GM19035 (cell line): ENCODE measurements at regions not wholly inside any gene's neighbourhood (a gene's known extent, or its start where the extent isn't known, plus 50 kb on each side); places are given as distances from the start of the nearest gene placed in this dataset.

Experiments used
- ATAC-seq: cut with Tn5 transposase; IDR thresholded peaks from one replicate; pipeline ENCODE4 v1.9.1; 2021; ENCODE audit not compliant: unreplicated experiment

DNA sequence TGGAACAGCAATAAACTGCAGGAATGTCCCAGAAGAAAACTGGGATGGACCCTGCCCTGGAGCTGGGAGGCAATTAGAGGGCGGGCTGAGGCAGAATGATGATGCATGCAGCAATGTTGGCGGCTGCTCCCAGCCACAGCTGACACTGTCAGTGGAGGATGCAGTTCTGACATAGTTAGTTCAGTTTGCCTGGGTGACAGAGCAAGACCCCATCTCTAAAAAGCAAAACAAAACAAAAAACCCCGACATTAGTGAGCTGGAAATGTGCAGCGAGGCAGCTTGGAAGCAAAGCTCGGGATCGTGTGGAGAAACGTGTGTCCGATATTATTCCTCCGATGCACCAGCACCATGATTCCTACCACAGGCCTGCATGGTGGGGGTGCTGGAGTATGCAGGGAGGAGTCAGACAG lies 110.1 kb upstream of the UQCRFS1 start:
- ATAC-seq: no peak

DNA sequence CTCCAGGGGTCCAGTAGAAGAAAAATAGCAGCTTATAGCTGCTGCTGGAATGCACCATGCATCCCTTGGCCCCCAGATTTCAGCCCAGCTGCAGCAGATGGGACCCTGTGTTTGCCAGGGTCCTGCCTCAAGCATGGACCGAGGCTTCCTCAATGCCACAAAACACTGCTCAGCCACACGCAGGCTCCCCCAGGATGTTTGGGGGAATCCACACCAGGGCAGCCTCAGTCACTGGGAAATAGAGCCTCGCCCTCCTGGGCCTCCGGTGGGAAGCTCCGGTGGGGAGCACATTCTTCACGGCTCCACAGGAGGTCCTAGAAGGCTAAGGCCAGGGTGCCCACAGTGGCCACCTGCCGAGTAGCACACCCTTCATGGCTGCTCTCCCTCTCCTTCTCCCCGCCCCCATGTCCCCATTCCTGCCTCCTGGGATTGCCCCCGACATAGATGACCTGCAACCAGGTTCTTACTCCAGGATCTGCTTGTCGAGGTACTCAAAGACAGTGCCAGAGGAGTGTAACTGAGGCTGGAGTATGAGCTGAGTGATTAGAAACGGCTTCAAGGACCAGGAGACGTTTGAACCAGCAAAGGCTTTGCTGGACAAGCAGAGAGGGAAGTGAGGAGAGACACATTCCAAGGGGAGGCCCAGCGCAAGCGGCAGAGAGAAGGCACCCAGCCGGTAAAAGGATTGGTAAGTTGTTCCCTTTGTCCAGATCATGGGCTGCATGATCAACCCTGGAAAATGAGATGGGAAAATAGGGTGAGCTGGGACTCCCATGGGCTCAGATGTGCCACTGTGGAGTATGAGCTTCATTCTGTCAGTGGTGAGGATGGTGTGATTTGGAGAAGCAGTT lies 110.7 kb upstream of the UQCRFS1 start:
- ATAC-seq: no peak

DNA sequence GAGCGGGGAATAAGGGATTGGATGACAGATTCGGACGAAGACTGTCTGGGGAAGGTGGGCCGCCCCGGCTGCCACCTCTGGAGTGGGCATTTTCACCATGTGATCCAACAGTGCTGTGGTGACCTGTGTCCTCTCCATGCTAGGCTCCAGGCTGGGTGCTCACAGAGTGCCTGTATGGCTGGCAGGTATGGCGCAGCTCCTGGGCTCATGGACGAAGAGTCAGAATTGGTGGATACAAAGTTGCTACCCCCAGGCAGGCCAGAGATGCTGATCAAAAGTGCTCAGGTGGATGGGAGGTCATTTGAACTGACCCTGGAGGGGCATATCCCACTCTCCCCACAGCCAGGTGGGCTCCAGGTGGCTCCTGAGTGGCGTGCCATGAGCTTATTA lies 111.3 kb upstream of the UQCRFS1 start:
- no peak for ATAC-seq

- ATAC-seq: no peak
These were observed 111.8 kb upstream of the UQCRFS1 start for GRCh38 chr19:29324717-29325116.

DNA sequence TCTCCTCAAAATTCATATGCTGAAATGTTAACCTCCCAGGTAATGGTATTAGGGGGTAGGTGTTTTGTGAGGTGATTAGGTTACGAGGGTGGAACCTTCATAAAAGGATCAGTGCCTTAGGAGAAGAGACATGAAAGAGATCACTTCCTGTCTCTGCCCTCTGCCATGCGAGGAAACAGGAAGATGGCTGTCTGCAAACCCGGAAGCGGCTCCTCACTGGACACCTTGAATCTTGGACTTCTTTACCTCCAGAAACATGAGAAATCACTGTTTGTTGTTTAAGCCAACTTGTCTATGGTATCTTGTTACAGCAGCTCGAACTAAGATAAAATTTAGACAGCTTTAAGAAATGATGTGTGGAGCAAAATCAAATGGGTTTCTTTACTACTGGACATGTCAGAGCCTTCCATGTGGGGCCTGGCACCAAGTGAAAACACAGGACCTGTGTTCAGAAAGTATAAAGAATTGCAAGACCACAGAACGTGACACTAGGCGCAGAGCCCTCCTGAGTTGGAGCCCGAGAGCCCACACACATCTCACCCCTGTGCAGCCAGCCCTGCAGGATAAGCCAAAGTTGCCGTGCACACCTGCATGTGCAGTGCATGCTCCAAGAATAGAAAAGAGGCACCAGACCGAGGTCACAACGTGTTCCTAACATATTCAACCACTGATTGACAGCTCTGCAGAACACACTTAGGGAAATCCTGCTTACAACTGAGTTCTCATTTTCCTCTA lies 112.5 kb upstream of the UQCRFS1 start:
- no peak for ATAC-seq

- ATAC-seq: no peak
These were observed 113.4 kb upstream of the UQCRFS1 start for GRCh38 chr19:29326351-29326750.

GRCh38 chr19:29326849-29327840 lies 114.2 kb upstream of the UQCRFS1 start:
- no peak for ATAC-seq

- ATAC-seq: no peak
These were observed 115.6 kb upstream of the UQCRFS1 start for GRCh38 chr19:29328586-29328985.

DNA sequence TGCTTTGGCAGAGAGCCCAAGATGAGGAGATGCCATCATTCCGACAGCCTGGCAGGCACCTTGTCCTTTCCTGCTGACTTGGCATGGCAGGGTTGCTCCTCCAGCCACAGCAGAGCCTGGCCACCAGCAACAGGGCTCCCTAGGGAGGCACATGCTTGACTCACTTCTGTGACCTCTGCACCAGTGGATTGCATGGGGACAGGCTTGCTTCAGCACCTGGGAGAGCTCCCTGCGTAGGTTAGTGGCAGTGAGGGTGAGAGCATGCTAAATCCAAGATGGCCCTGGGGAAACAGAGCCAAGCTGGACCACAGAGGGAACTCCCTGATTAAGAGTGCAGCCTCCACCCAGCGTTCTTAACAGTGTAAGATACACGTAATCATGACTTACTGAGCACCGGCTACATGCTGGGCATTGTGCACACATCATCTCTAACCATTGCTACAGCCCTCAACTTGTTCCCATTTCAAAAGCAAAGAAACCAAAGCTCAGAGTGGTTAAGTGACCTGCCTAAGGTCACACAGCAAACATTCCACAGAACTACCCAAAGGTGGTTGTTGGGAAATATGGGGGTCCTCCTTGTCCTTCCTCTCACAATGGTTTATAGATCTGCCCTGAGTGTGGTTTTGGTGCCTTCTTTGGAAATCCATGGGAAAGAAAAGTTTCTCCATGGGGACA lies 116.6 kb upstream of the UQCRFS1 start:
- no peak for ATAC-seq

DNA sequence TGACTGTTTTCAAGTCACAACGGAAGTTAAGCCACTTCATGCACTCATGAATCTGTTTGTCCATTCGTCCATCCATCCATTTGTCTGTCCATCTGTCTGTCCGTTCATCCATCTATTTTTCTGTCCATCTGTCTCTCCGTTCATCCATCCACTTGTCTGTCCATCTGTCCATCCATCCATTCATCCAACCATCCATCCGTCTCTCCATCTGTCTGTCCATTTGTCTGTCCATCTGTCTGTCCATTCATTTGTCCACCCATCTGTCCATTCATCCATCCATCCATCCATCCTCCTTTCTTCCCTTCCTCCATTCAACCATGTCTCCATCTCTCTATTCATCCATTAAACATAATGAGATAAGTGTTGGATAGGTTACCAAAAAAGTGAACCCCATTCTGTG lies 123.5 kb upstream of the UQCRFS1 start:
- ATAC-seq: no peak

GRCh38 chr19:29337029-29337428 lies 124.1 kb upstream of the UQCRFS1 start:
- no peak for ATAC-seq

DNA sequence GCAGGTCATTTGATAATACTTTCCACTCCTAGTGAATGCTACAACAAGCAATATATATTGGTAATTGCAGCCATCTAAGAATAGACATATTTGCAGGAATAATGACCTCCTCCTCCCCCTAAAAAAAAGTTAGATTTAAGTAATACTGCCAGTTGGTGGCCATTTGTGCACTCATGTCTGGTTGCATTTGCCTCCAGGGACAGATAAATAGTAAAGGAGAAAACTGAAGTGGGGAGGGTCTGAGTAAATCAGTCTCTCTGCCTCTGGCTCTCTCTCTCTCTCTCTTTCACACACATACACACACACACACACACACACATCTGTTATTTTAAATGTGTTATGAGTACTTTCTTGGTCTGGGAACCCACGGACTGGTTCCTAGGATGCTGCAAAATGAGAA lies 125.5 kb upstream of the UQCRFS1 start:
- ATAC-seq: no peak

DNA sequence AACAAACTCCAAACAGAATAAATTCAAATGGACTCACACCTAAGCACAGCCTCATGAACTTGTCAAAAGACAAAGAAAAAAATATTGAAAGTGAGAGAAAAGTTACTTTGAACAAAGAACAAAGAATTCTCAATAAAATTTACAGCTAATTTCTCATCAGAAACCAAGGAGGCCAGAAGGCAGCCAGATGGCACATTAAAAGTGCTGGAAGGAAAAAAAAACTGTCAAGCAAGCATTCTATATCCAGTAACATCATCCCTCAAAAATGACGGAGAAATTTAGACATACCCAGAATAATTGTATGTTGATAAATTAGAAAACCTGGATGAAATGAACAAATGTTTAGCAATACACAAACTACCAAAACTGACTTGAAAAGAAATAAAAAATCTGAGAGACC lies 129.8 kb upstream of the UQCRFS1 start:
- ATAC-seq: no peak

DNA sequence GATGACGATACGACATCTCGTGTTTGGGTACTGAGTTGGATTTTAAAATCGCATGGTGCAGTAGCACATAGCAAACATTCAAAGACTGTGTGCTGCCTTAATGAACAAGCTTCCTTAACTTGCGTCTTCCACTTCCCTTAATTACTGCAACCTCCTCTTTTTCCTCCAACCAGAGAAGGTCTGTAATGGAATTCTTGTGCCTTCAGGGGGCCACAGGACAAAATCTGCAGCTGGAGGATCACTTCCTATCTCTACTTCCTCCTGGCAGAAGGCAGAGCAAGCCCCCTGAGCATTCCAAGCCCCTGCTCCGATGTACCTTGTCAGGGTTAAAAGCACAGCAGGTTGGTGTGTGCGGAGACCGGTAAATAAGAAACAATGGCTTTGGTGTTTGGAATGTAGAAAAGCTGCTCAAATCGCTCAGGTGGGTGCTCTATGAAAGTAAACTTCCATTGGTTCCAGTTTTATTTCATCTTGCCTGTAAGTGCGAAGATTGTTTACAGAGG lies 151.3 kb upstream of the UQCRFS1 start:
- ATAC-seq: no peak

DNA sequence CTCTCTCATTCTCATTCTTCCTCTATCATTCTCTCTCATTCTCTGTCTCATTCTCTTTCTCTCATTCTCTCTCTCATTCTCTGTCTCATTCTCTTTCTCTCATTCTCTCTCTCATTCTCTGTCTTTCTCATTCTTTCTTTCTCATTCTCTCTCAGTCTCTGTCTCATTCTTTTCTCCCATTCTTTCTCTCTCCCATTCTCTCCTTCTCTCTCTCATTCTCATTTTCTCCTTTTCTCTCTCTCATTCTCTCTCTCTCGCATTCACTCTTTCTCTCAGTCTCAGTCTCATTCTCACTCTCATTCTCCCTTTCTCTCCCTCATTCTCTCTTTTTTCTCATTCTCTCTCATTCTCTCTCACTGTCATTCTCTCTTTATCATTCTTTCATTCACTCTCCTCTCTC lies 152.0 kb upstream of the UQCRFS1 start:
- ATAC-seq: no peak

DNA sequence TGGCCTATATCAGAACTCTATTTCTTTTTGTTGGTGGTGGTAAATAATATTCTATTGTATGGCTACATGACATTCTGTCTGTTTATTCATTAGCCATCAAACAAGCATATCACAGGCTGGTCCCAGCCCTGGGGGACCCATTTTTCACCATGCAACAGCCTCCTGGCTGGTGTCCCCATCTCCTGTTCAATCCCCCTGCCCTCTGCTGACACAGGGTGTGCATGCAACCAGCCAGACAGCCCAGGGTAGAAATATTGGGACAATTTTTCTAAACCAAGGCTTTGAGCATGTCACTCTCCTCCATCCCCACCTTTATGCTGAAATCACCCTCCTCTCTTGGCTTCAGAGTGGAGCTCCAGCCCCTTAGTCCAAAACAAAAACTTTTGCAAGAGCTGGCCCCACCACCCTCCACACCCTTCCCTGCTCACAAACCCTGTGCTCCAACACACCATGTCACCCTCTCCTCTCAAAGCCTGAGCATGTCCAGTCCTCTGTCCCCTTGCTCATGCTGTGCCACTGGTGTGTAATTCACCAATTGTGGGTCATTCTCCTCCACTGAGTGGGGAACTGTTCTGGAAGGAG lies 153.0 kb upstream of the UQCRFS1 start:
- ATAC-seq: no peak

GRCh38 chr19:29366757-29367156 lies 153.8 kb upstream of the UQCRFS1 start:
- no peak for ATAC-seq

GRCh38 chr19:29367791-29368222 lies 154.9 kb upstream of the UQCRFS1 start:
- no peak for ATAC-seq

DNA sequence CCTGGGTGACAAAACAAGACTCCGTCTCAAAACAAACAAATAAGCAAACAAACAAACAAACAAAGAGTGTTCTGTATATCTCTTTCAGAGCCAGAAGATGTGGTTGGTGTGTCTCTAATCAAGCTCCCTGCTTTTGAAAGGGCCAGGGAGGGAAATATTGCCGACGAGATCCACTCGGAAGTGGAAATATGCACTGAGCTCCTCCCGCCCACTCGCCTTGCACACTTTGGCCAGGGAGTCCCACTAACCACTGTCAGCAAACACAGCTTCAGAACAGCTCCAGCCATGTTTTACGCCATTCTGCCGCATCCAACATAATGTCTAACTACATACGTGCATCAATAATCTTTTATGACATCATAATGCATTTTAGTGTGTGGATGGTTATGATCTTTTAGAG lies 155.5 kb upstream of the VSTM2B start:
- ATAC-seq: no peak
